HG03571 (cell line): ENCODE measurements at regions not wholly inside any gene's neighbourhood (a gene's known extent, or its start where the extent isn't known, plus 50 kb on each side); places are given as distances from the start of the nearest gene placed in this dataset.

Experiments
- ATAC-seq: cut with Tn5 transposase; IDR thresholded peaks from one replicate; pipeline ENCODE4 v1.9.1; 2021; ENCODE audit not compliant: unreplicated experiment

DNA sequence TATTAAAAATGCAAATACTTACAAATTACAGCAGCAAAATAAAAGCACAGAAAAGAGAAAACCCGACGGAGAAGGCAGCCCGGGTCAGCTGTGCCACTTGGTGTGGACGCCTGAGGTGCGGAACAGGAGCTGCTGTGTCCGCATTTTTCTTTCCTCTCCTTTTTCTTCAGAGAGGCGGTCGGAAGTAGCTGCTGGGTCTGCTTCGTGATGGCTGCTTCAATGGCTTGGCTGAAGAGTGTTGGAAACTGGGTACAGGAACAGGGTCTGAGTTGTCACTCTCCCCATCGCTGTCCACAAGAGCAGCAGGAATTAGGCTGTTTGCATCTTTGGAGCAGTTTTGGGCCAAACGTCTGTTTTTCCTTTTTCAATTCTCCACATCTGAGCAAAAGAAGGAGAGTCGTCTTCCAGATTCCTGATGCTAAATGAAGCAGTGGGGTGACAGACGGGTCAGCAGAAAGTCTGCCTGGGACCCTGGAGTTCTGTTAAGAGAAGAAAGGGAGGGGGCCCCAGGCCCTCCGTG, 53.5 kb upstream of the ARL8B start:
- no peak for ATAC-seq

DNA sequence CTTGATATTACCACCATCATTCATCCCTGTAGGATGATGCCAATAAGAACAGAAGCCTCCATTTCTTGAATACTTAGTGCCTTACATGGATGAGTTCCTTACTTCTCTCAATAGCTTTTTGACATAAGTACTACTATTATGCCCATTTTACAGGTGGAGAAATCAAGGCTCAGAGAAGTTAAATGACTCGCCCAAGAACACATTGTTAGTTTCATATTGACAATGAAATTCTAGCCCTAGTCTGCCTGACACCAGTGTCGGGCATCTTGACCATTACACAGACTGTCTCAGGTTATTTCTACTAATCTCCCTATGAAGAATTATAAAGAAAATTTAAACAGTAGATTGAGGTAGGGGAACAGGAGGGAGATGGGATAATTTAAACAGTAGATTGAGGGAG, 52.5 kb upstream of the ARL8B start:
- ATAC-seq: no peak

DNA sequence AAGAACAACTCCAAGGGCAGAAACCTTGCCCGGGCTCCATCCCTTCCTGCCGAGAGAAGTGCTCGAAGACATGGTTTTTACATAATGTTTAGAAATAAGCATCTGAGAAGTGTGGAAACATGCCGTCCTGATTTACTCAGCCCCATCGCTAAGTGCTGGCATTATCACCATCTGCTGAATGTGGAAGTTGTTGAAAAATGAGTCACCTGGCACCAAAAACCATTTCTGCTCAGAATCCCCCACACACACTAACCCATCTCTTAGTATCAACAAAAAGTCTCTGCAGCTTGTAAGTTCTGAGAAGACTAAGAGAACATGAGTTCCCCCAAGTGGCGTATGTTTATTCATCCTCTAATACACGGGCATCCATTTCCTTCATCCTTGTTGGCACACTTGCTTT, 51.0 kb upstream of the ARL8B start:
- no peak for ATAC-seq

DNA sequence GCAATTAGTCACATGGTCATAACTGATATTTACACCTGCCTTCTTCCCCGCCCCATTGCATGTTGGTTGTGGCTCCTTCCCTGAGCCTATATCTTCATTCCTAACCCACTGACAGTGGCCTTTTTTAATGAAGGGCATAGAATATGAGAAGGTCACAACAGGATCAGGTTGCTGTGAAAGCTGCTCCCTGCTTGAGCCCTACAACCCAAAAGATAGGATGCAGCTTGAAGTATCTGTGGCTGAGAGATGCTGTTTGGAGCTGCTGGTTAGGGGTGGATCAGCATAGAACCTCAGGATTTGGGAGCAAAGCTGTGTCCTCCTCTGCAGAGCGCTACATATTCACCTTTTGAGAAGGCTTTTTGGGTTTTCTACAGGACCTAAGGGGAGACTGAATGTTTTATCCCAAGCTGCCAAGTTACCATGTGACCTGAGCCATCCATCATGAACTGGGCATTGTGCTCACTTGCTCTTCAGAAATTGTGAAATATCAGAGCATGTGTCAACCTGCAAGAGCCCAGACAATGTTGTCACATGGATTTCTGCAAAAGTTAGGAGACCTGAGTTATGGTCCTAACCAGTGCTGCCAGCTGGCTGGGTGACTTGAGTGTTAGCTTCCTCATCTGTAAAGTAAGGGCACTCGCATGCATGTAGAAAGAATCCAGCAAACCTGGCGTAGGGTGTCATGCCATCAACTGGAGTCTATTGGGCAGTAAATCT, 49.8 kb upstream of the ARL8B start:
- ATAC-seq: no peak
